A549 (cell line): ENCODE measurements at regions not wholly inside any gene's neighbourhood (a gene's known extent, or its start where the extent isn't known, plus 50 kb on each side); places are given as distances from the start of the nearest gene placed in this dataset.

Experiments used
- ATAC-seq, 2 experiments: fragments of 200-7000 bp in 1 of 2; fragments of >200 bp in 1 of 2; cut with Nextera tagmentation in 1 of 2; cut with Tn5 transposase in 1 of 2; 3 replicates each; pipeline versions ENCODE4 v1.8.0 to v1.9.1; 2018 to 2020; ENCODE audit warnings: mild to moderate bottlenecking in 1 of 2, moderate library complexity in 1 of 2
- CTCF ChIA-PET: fragments of 300-600 bp; sonication (Branson Sonifier 250); formaldehyde crosslinking; extraction: SDS; loops from one replicate; lab custom pipeline; 2021; ENCODE audit warnings: antibody characterized with exemption, inconsistent platforms; lab: Yijun Ruan, JAX
- POLR2A ChIA-PET: fragments of 350-600 bp; formaldehyde crosslinking; extraction: SDS; loops from one replicate; lab custom pipeline; 2021; ENCODE audit warnings: antibody characterized with exemption, inconsistent platforms; lab: Yijun Ruan, JAX
- DNase-seq, 2 experiments: peaks; one replicate each; pipeline versions ENCODE4 v3.0.0 to v3.0.0-alpha.2; 2011 to 2016; ENCODE audit warnings: low read depth in 1 of 2, low spot score in 1 of 2
- FAIRE-seq: peaks from 2 replicates; lab custom pipeline; 2011; peaks lifted over from hg19 to GRCh38; lab: Jason Lieb, UNC
- H3K27ac ChIP-seq, 2 experiments: fragments of >200 bp; sonication (Bioruptor Twin); formaldehyde crosslinking; 3 replicates each; pipeline ENCODE4 v1.5.1; 2016 to 2017
- H3K4me1 ChIP-seq: fragments of >200 bp; sonication (Bioruptor Twin); formaldehyde crosslinking; 3 replicates; pipeline ENCODE4 v1.6.1; 2016
- H3K4me2 ChIP-seq: fragments of >200 bp; sonication (Bioruptor Twin); formaldehyde crosslinking; 3 replicates; pipeline ENCODE4 v1.6.1; 2016
- H3K4me3 ChIP-seq: fragments of >200 bp; sonication (Bioruptor Twin); formaldehyde crosslinking; 3 replicates; pipeline ENCODE4 v1.5.1; 2016
- H3K9me3 ChIP-seq: fragments of >200 bp; sonication (Bioruptor Twin); formaldehyde crosslinking; 3 replicates; pipeline ENCODE4 v1.6.1; 2016
- ATOH8 ChIP-seq: fragments of 250-450 bp; sonication (Bioruptor Pico); IDR thresholded peaks from 2 replicates; pipeline ENCODE4 v1.5.0; 2020; ENCODE audit warnings: low read depth, mild to moderate bottlenecking, moderate library complexity
- BHLHE40 ChIP-seq: IDR thresholded peaks from 2 replicates; pipeline ENCODE4 v1.6.1; 2012; ENCODE audit warnings: low read depth, low read length, inconsistent platforms
- CBX2 ChIP-seq: fragments of 200-600 bp; sonication (generic); IDR thresholded peaks from 2 replicates; pipeline ENCODE4 v1.6.1; 2016; ENCODE audit warnings: low read depth, mild to moderate bottlenecking, borderline replicate concordance
- CBX8 ChIP-seq: fragments of 200-600 bp; sonication (generic); IDR thresholded peaks from 2 replicates; pipeline ENCODE4 v1.6.1; 2016
- CEBPB ChIP-seq, 2 experiments: fragments of >200 bp in 1 of 2; sonication (Bioruptor Twin) in 1 of 2; formaldehyde crosslinking in 1 of 2; IDR thresholded peaks; 2 replicates each; pipeline ENCODE4 v1.6.1; 2012 to 2016
- CHD2 ChIP-seq: fragments of 150-350 bp; IDR thresholded peaks from 2 replicates; pipeline ENCODE4 v1.6.1; 2014; ENCODE audit warnings: low read length; ENCODE audit not compliant: partially characterized antibody
- E2F6 ChIP-seq: IDR thresholded peaks from 2 replicates; pipeline ENCODE4 v1.6.1; 2012; ENCODE audit warnings: low read depth, borderline replicate concordance
- FOSL2 ChIP-seq, 2 experiments: fragments of 450-650 bp in 1 of 2; fragments of >200 bp in 1 of 2; sonication (Bioruptor Twin) in 1 of 2; formaldehyde crosslinking; IDR thresholded peaks; 2 replicates each; pipeline versions ENCODE4 v1.5.0 to v1.6.1; 2016 to 2020; ENCODE audit warnings: mild to moderate bottlenecking in 1 of 2, moderate library complexity in 1 of 2
- FOXS1 ChIP-seq: fragments of 250-450 bp; sonication (Bioruptor Pico); IDR thresholded peaks from 2 replicates; pipeline ENCODE4 v1.5.0; 2020; ENCODE audit warnings: mild to moderate bottlenecking, moderate library complexity
- GATA3 ChIP-seq: IDR thresholded peaks from 2 replicates; pipeline ENCODE4 v1.6.1; 2012; ENCODE audit warnings: borderline replicate concordance
- HDAC2 ChIP-seq: fragments of 200-600 bp; sonication (generic); IDR thresholded peaks from 2 replicates; pipeline ENCODE4 v1.6.1; 2016
- HEYL ChIP-seq: fragments of 250-450 bp; sonication (Bioruptor Pico); IDR thresholded peaks from 2 replicates; pipeline ENCODE4 v1.8.0; 2021; ENCODE audit warnings: mild to moderate bottlenecking, moderate library complexity
- HOXA7 ChIP-seq: fragments of 250-450 bp; sonication (Bioruptor Pico); IDR thresholded peaks from 2 replicates; pipeline ENCODE4 v1.5.0; 2020; ENCODE audit warnings: mild to moderate bottlenecking, moderate library complexity
- HOXB13 ChIP-seq: fragments of 250-450 bp; sonication (Bioruptor Pico); IDR thresholded peaks from 2 replicates; pipeline ENCODE4 v1.5.0; 2020; ENCODE audit warnings: low read depth, mild to moderate bottlenecking, moderate library complexity
- KDM1A ChIP-seq: fragments of 200-600 bp; sonication (generic); IDR thresholded peaks from 2 replicates; pipeline ENCODE4 v1.6.1; 2016; ENCODE audit warnings: low read depth, mild to moderate bottlenecking
- MYC ChIP-seq: IDR thresholded peaks from 2 replicates; pipeline ENCODE4 v1.6.1; 2012; ENCODE audit warnings: mild to moderate bottlenecking, inconsistent platforms, low read length, improper control_type of control experiment, borderline replicate concordance
- NPAS2 ChIP-seq: fragments of 250-450 bp; sonication (Bioruptor Pico); IDR thresholded peaks from 2 replicates; pipeline ENCODE4 v1.8.0; 2022; ENCODE audit warnings: mild to moderate bottlenecking, moderate library complexity, borderline replicate concordance
- NR3C1 ChIP-seq: fragments of >200 bp; sonication (Bioruptor Twin); formaldehyde crosslinking; IDR thresholded peaks from 3 replicates; pipeline ENCODE4 v1.6.1; 2017
- RAD21 ChIP-seq, 2 experiments: fragments of >200 bp in 1 of 2; sonication (Bioruptor Twin) in 1 of 2; formaldehyde crosslinking in 1 of 2; IDR thresholded peaks in 1 of 2; conservative IDR thresholded peaks in 1 of 2; 2 replicates in 1 of 2; 3 replicates in 1 of 2; pipeline ENCODE4 v1.6.1; 2012 to 2018; ENCODE audit warnings: inconsistent platforms in 1 of 2
- RARB ChIP-seq: fragments of 250-450 bp; sonication (Bioruptor Pico); IDR thresholded peaks from 2 replicates; pipeline ENCODE4 v1.8.0; 2021; ENCODE audit warnings: mild to moderate bottlenecking, moderate library complexity
- USF2 ChIP-seq: fragments of 450-650 bp; IDR thresholded peaks from 2 replicates; pipeline ENCODE4 v1.6.1; 2014; ENCODE audit warnings: antibody characterized with exemption
- ZFP36 ChIP-seq: fragments of 450-650 bp; IDR thresholded peaks from 2 replicates; pipeline ENCODE4 v1.6.1; 2014; ENCODE audit warnings: borderline replicate concordance; ENCODE audit not compliant: partially characterized antibody
- ZNF302 ChIP-seq: fragments of 250-450 bp; sonication (Bioruptor Pico); IDR thresholded peaks from 2 replicates; pipeline ENCODE4 v1.9.0; 2021; ENCODE audit warnings: inconsistent platforms, mild to moderate bottlenecking, moderate library complexity
- ZSCAN20 ChIP-seq: fragments of 250-450 bp; sonication (Bioruptor Pico); IDR thresholded peaks from 2 replicates; pipeline ENCODE4 v1.8.0; 2022; ENCODE audit warnings: mild to moderate bottlenecking, moderate library complexity
- WGBS: methylation state at CpG from one replicate; pipeline ENCODE4 v1.1.6; 2017; ENCODE audit errors: missing lambda C conversion rate; 5-methylcytosine and 5-hydroxymethylcytosine counted together

- ChIA-PET POLR2A (no interaction called here), CTCF (no interaction called here)
- Histone ChIP-seq H3K9me3 (no peaks in the 10 kb centered on the region; the same call in 2 of the 3 replicates), H3K4me3 (no peak overlapping the region), H3K27ac (no peak overlapping the region), H3K4me1 (0 out of 3 replicates have a peak, but pooled peaks cover 5% of the 10 kb centered on the region), H3K4me2 (no peak overlapping the region)
- FAIRE-seq (no peak), DNase-seq (no peak), ATAC-seq (no peak)
- TF ChIP-seq ZSCAN20 (no peak), HOXB13 (CRISPR knock-in tag) (no peak), HDAC2 (no peak), RAD21 (conservative IDR thresholded peaks at IDR 0.05 in 1 of 2, IDR thresholded peaks at IDR 0.05 in 1 of 2) (no peak), NPAS2 (CRISPR knock-in tag) (no peak), FOSL2 (IDR thresholded peaks at IDR 0.05) (no peak), FOSL2 (CRISPR knock-in tag; IDR thresholded peaks at IDR 0.05) (no peak), ZNF302 (no peak), CBX2 (no peak)
- 54% methylated on average over 2 of the region's 2 CpGs for WGBS
Measured at GRCh38 chr5:115439639-115440038, 104.9 kb downstream of the FEM1C start.

- H3K27ac ChIP-seq: no peak overlapping the region
- no peak for DNase-seq
- no peaks in the 10 kb centered on the region; the same call in 2 of the 3 replicates for H3K9me3 ChIP-seq
- H3K4me2 ChIP-seq: no peak overlapping the region
- 52% methylated on average over 2 of the region's 2 CpGs for WGBS
- no peak overlapping the region for H3K4me3 ChIP-seq
- CTCF ChIA-PET: no interaction called here
- no peak for FAIRE-seq
- ATAC-seq: no peak
- POLR2A ChIA-PET: no interaction called here
- H3K4me1 ChIP-seq: 0 out of 3 replicates have a peak, but pooled peaks cover 5% of the 10 kb centered on the region
- no peak for TF ChIP-seq RARB
- TF ChIP-seq, all 56 proteins: peak for 0
Measured at GRCh38 chr5:115439042-115439441, 105.5 kb downstream of the FEM1C start.

GRCh38 chr5:115435778-115436712 lies 108.5 kb downstream of the FEM1C start:
- ATAC-seq (no peak), DNase-seq (no peak), FAIRE-seq (no peak)
- ChIA-PET CTCF (interaction anchor here (0.6 to 1.2 kb wide), 3 partner anchors 11 to 409 kb away, joined by 3 to 4 read pairs (median 3); no protein-coding TSS in a partner anchor), POLR2A (no interaction called here)
- no peaks in the 10 kb centered on the region for H3K9me3 ChIP-seq
- H3K4me2 ChIP-seq: no peak overlapping the region
- H3K4me3 ChIP-seq: no peak overlapping the region
- TF ChIP-seq ATOH8 (CRISPR knock-in tag) (no peak), ZFP36 (no peak), BHLHE40 (no peak), USF2 (no peak), E2F6 (no peak), HOXB13 (CRISPR knock-in tag) (no peak), NR3C1 (no peak), MYC (no peak), CEBPB (IDR thresholded peaks at IDR 0.05) (no peak), CHD2 (no peak), HEYL (CRISPR knock-in tag) (no peak), CBX8 (no peak), GATA3 (no peak), HOXA7 (CRISPR knock-in tag) (no peak), KDM1A (no peak), FOSL2 (IDR thresholded peaks at IDR 0.05) (no peak), FOSL2 (CRISPR knock-in tag; IDR thresholded peaks at IDR 0.05) (no peak), FOXS1 (no peak)
- 66% methylated on average over 3 of the region's 3 CpGs for WGBS
- no peak overlapping the region for H3K27ac ChIP-seq
- 0 out of 3 replicates have a peak, but pooled peaks cover 5% of the 10 kb centered on the region for H3K4me1 ChIP-seq
